H9 (cell line): ENCODE measurements at regions not wholly inside any gene's neighbourhood (a gene's known extent, or its start where the extent isn't known, plus 50 kb on each side); places are given as distances from the start of the nearest gene placed in this dataset.

Experiments used
- DNase-seq: peaks from one replicate; pipeline ENCODE4 v3.0.0-alpha.2; 2017
- H2AFZ ChIP-seq: one replicate; pipeline ENCODE4 v1.6.1; 2013; ENCODE audit warnings: mild to moderate bottlenecking, low read length, control low read depth, moderate library complexity
- H2AK5ac ChIP-seq: 2 replicates; pipeline ENCODE4 v1.6.1; 2013; ENCODE audit warnings: low read length, control low read depth, mixed read lengths; ENCODE audit not compliant: insufficient read length
- H2BK120ac ChIP-seq: one replicate; pipeline ENCODE4 v1.6.1; 2013; ENCODE audit warnings: low read depth, mild to moderate bottlenecking, low read length, control low read depth, inconsistent platforms; ENCODE audit not compliant: poor library complexity, severe bottlenecking
- H2BK12ac ChIP-seq: 2 replicates; pipeline ENCODE4 v1.6.1; 2013; ENCODE audit warnings: low read length, control low read depth, mixed read lengths, low read depth; ENCODE audit not compliant: insufficient read length
- H2BK15ac ChIP-seq: 2 replicates; pipeline ENCODE4 v1.6.1; 2013; ENCODE audit warnings: low read depth, low read length, control low read depth
- H2BK20ac ChIP-seq: one replicate; pipeline ENCODE4 v1.6.1; 2013; ENCODE audit warnings: low read depth, mild to moderate bottlenecking, low read length, control low read depth, inconsistent platforms; ENCODE audit not compliant: poor library complexity, severe bottlenecking
- H2BK5ac ChIP-seq: 2 replicates; pipeline ENCODE4 v1.6.1; 2013; ENCODE audit warnings: low read length, control low read depth, mixed read lengths; ENCODE audit not compliant: insufficient read length
- H3K14ac ChIP-seq: 2 replicates; pipeline ENCODE4 v1.6.1; 2013; ENCODE audit warnings: low read length, control low read depth; ENCODE audit not compliant: insufficient read depth
- H3K18ac ChIP-seq: 2 replicates; pipeline ENCODE4 v1.6.1; 2013; ENCODE audit warnings: low read depth, mild to moderate bottlenecking, mixed read lengths, low read length, control low read depth; ENCODE audit not compliant: insufficient read length
- H3K23ac ChIP-seq: 2 replicates; pipeline ENCODE4 v1.6.1; 2013; ENCODE audit warnings: low read length, control low read depth, mixed read lengths, low read depth; ENCODE audit not compliant: insufficient read length
- H3K23me2 ChIP-seq: 2 replicates; pipeline ENCODE4 v1.6.1; 2013; ENCODE audit warnings: low read depth, mild to moderate bottlenecking, mixed read lengths, low read length, control low read depth; ENCODE audit not compliant: insufficient read length, poor library complexity, severe bottlenecking
- H3K27ac ChIP-seq: 2 replicates; pipeline ENCODE4 v1.5.1; 2013; ENCODE audit warnings: low read length, control low read depth, mixed read lengths, low read depth; ENCODE audit not compliant: insufficient read length
- H3K27me3 ChIP-seq: 2 replicates; pipeline ENCODE4 v1.6.1; 2013; ENCODE audit warnings: low read length, control low read depth, inconsistent platforms; ENCODE audit not compliant: insufficient read depth
- H3K4ac ChIP-seq: 2 replicates; pipeline ENCODE4 v1.6.1; 2013; ENCODE audit warnings: low read depth, mild to moderate bottlenecking, control low read depth, inconsistent platforms, low read length, moderate library complexity
- H3K4me1 ChIP-seq: 2 replicates; pipeline ENCODE4 v1.6.1; 2013; ENCODE audit warnings: low read length, control low read depth, inconsistent platforms; ENCODE audit not compliant: insufficient read depth
- H3K4me2 ChIP-seq: 2 replicates; pipeline ENCODE4 v1.6.1; 2013; ENCODE audit warnings: low read length, control low read depth, mixed read lengths; ENCODE audit not compliant: insufficient read length, insufficient read depth
- H3K56ac ChIP-seq: 2 replicates; pipeline ENCODE4 v1.6.1; 2013; ENCODE audit warnings: low read depth, mild to moderate bottlenecking, mixed read lengths, low read length, control low read depth; ENCODE audit not compliant: insufficient read length
- H3K79me1 ChIP-seq: 2 replicates; pipeline ENCODE4 v1.6.1; 2013; ENCODE audit warnings: low read depth, mild to moderate bottlenecking, moderate library complexity, low read length, control low read depth, inconsistent platforms; ENCODE audit not compliant: insufficient read depth, poor library complexity, severe bottlenecking
- H3K79me2 ChIP-seq: 2 replicates; pipeline ENCODE4 v1.6.1; 2013; ENCODE audit warnings: low read length, control low read depth, inconsistent platforms; ENCODE audit not compliant: insufficient read depth
- H3K9ac ChIP-seq: 2 replicates; pipeline ENCODE4 v1.6.1; 2013; ENCODE audit warnings: low read length, control low read depth, mixed read lengths; ENCODE audit not compliant: insufficient read length; ENCODE audit errors: extremely low read depth
- H3K9me3 ChIP-seq: one replicate; pipeline ENCODE4 v1.6.1; 2013; ENCODE audit warnings: low read depth, low read length, inconsistent platforms; ENCODE audit not compliant: control insufficient read depth
- H3T11ph ChIP-seq: one replicate; pipeline ENCODE4 v1.6.1; 2013; ENCODE audit warnings: mild to moderate bottlenecking, low read length, control low read depth, inconsistent platforms
- H4K20me1 ChIP-seq: one replicate; pipeline ENCODE4 v1.6.1; 2013; ENCODE audit not compliant: control insufficient read depth, insufficient read length, insufficient read depth
- H4K5ac ChIP-seq: 2 replicates; pipeline ENCODE4 v1.6.1; 2013; ENCODE audit warnings: low read depth, mild to moderate bottlenecking, mixed read lengths, low read length, control low read depth; ENCODE audit not compliant: insufficient read length
- H4K8ac ChIP-seq: replicated peaks from 2 replicates; pipeline ENCODE4 v1.6.1; 2013; ENCODE audit warnings: low read length, control low read depth, mixed read lengths, low read depth; ENCODE audit not compliant: insufficient read length
- H4K91ac ChIP-seq: 2 replicates; pipeline ENCODE4 v1.6.1; 2013; ENCODE audit warnings: low read depth, mild to moderate bottlenecking, moderate library complexity, mixed read lengths, low read length, control low read depth; ENCODE audit not compliant: insufficient read length
- H3K27ac Mint-ChIP-seq, 3 experiments: 2 replicates in 2 of 3; 3 replicates in 1 of 3; pipeline ENCODE4 v1.8.0; 2020 to 2021; ENCODE audit warnings: mixed read lengths in 3 of 3, mild to moderate bottlenecking in 1 of 3, moderate library complexity in 1 of 3
- H3K27me3 Mint-ChIP-seq: 2 replicates; pipeline ENCODE4 v1.8.0; 2021; ENCODE audit warnings: low read depth, mild to moderate bottlenecking, moderate library complexity, mixed read lengths
- H3K36me3 Mint-ChIP-seq, 3 experiments: 2 replicates in 2 of 3; 3 replicates in 1 of 3; pipeline ENCODE4 v1.8.0; 2020 to 2021; ENCODE audit warnings: low read depth in 3 of 3, mixed read lengths in 3 of 3; ENCODE audit not compliant: insufficient read depth in 1 of 3
- H3K4me1 Mint-ChIP-seq, 2 experiments: 2 replicates each; pipeline ENCODE4 v1.8.0; 2020; ENCODE audit warnings: mixed read lengths in 2 of 2
- H3K4me3 Mint-ChIP-seq, 2 experiments: 2 replicates in 1 of 2; 3 replicates in 1 of 2; pipeline ENCODE4 v1.8.0; 2020 to 2021; ENCODE audit warnings: mild to moderate bottlenecking in 2 of 2, mixed read lengths in 2 of 2, moderate library complexity in 1 of 2
- H3K9me3 Mint-ChIP-seq, 2 experiments: 2 replicates in 1 of 2; 3 replicates in 1 of 2; pipeline ENCODE4 v1.8.0; 2020; ENCODE audit warnings: mild to moderate bottlenecking in 2 of 2, mixed read lengths in 2 of 2, moderate library complexity in 1 of 2
- CTCF ChIP-seq: fragments of 200-600 bp; sonication (generic); conservative IDR thresholded peaks from 3 replicates; pipeline ENCODE4 v1.8.0; 2021; ENCODE audit warnings: antibody characterized with exemption, mild to moderate bottlenecking
- WGBS: extraction: QIAGEN DNeasy Blood & Tissue Kit; methylation state at CpG from one replicate; pipeline ENCODE4 v1.1.7; 2013; ENCODE audit warnings: missing lambda C conversion rate, low lambda C conversion rate, mixed read lengths; ENCODE audit not compliant: insufficient read length; ENCODE audit errors: extremely low coverage; 5-methylcytosine and 5-hydroxymethylcytosine counted together

- Histone ChIP-seq H2AK5ac (no peak overlapping the region), H2BK5ac (no peak overlapping the region), H3K4me1 (no peaks in the 10 kb centered on the region), H3K9me3 (no peaks in the 10 kb centered on the region), H3K23ac (no peak overlapping the region), H2BK120ac (no peak overlapping the region), H4K8ac (no peak overlapping the region), H3K79me1 (no peaks in the 10 kb centered on the region), H3K9ac (no peak overlapping the region), H4K20me1 (no peaks in the 10 kb centered on the region), H3K27ac (no peak overlapping the region), H2BK15ac (no peak overlapping the region), H3K4me2 (no peak overlapping the region), H3T11ph (no peak overlapping the region), H2BK12ac (no peak overlapping the region), H3K79me2 (no peaks in the 10 kb centered on the region), H3K56ac (no peak overlapping the region), H3K14ac (no peak overlapping the region), H4K91ac (no peak overlapping the region), H3K4ac (no peak overlapping the region), H4K5ac (no peak overlapping the region), H3K18ac (no peak overlapping the region), H3K27me3 (no peaks in the 10 kb centered on the region), H3K23me2 (no peaks in the 10 kb centered on the region), H2AFZ (no peak overlapping the region), H2BK20ac (no peak overlapping the region)
- peaks cover 4 to 10% of the 10 kb centered on the region in 2 experiments; a peak in 2 of 5 replicates for H3K9me3 Mint-ChIP-seq
- no peaks in the 10 kb centered on the region for H3K27me3 Mint-ChIP-seq
- no CpG with 5 or more reads among the region's 3 CpGs for WGBS
- H3K4me1 Mint-ChIP-seq = no peaks in the 10 kb centered on the region
- no peak for TF ChIP-seq CTCF
- no peak overlapping the region for H3K27ac Mint-ChIP-seq
- DNase-seq = no peak
- peaks cover 0 to 7% (median 3%) of the 10 kb centered on the region in 3 experiments; a peak in 2 of 7 replicates for H3K36me3 Mint-ChIP-seq
- H3K4me3 Mint-ChIP-seq = no peak overlapping the region
Observed at GRCh38 chr3:30452446-30452845, 154.0 kb upstream of the TGFBR2 start.
